ENCODE measurements at regions not wholly inside any gene's neighbourhood (a gene's known extent, or its start where the extent isn't known, plus 50 kb on each side); places are given as distances from the start of the nearest gene placed in this dataset.

DNA sequence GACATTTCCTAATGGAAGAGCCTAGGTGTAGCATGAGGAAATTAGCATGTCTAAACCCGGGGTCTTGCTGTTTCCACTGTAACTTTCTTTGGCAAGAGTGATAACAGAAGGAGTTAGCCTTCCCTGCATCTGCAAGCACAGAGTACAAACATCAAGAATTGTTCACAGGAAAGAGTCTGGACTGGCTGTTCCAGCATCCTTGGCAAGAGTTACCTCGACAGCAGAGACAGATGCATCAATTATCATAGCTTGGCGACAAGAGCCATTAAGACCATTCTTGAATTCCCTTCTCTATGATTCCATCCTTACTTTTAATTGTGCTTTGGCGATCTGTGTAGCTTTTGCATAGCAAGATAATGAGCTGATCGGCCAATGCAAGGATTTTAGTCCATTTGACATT lies 82.8 kb upstream of the RALGPS2 start:
- TF ChIP-seq, protein P1, sequence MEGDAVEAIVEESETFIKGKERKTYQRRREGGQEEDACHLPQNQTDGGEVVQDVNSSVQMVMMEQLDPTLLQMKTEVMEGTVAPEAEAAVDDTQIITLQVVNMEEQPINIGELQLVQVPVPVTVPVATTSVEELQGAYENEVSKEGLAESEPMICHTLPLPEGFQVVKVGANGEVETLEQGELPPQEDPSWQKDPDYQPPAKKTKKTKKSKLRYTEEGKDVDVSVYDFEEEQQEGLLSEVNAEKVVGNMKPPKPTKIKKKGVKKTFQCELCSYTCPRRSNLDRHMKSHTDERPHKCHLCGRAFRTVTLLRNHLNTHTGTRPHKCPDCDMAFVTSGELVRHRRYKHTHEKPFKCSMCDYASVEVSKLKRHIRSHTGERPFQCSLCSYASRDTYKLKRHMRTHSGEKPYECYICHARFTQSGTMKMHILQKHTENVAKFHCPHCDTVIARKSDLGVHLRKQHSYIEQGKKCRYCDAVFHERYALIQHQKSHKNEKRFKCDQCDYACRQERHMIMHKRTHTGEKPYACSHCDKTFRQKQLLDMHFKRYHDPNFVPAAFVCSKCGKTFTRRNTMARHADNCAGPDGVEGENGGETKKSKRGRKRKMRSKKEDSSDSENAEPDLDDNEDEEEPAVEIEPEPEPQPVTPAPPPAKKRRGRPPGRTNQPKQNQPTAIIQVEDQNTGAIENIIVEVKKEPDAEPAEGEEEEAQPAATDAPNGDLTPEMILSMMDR (IDR thresholded peaks at IDR 0.05): no peak
- no peak for TF ChIP-seq POLR2A (IDR thresholded peaks at IDR 0.05)

All from testis (tissue), 2 donors.